ENCODE measurements at regions not wholly inside any gene's neighbourhood (a gene's known extent, or its start where the extent isn't known, plus 50 kb on each side); places are given as distances from the start of the nearest gene placed in this dataset.

GRCh38 chr5:39730006-39730405, 305.2 kb upstream of the DAB2 start:
- Histone ChIP-seq H3K4me2 (ENCODE audit: insufficient read depth, insufficient read length, low read length) (no peak overlapping the region), H4K20me1 (ENCODE audit: control insufficient read depth, insufficient read depth, insufficient read length) (no peaks in the 10 kb centered on the region), H3K23me2 (ENCODE audit: insufficient read length, low read depth, low read length, poor library complexity, severe bottlenecking) (no peaks in the 10 kb centered on the region), H3K23ac (ENCODE audit: insufficient read length, low read depth, low read length) (no peak overlapping the region), H2AFZ (ENCODE audit: low read length) (no peak overlapping the region), H3K18ac (ENCODE audit: insufficient read length, low read depth, low read length) (no peak overlapping the region), H2AK5ac (ENCODE audit: insufficient read length, low read length) (no peak overlapping the region), H2BK12ac (ENCODE audit: insufficient read length, low read depth, low read length) (no peak overlapping the region), H3K9me3 (ENCODE audit: control insufficient read depth, low read depth, low read length) (no peaks in the 10 kb centered on the region), H2BK5ac (ENCODE audit: insufficient read length, low read length) (no peak overlapping the region), H4K5ac (ENCODE audit: insufficient read length, low read depth, low read length) (no peak overlapping the region), H3K9ac (ENCODE audit: extremely low read depth, insufficient read length, low read length) (no peak overlapping the region), H2BK15ac (ENCODE audit: low read depth, low read length) (no peak overlapping the region), H2BK120ac (ENCODE audit: low read depth, low read length, poor library complexity, severe bottlenecking) (no peak overlapping the region), H3K27ac (ENCODE audit: insufficient read length, low read depth, low read length) (no peak overlapping the region), H4K91ac (ENCODE audit: insufficient read length, low read depth, low read length) (no peak overlapping the region), H3K14ac (ENCODE audit: insufficient read depth, low read length) (no peak overlapping the region), H3K4me1 (ENCODE audit: insufficient read depth, low read length) (no peaks in the 10 kb centered on the region), H3K56ac (ENCODE audit: insufficient read length, low read depth, low read length) (no peak overlapping the region), H3K79me1 (ENCODE audit: insufficient read depth, low read depth, low read length, poor library complexity, severe bottlenecking) (no peaks in the 10 kb centered on the region), H2BK20ac (ENCODE audit: low read depth, low read length, poor library complexity, severe bottlenecking) (no peak overlapping the region), H3K27me3 (ENCODE audit: insufficient read depth, low read length) (no peaks in the 10 kb centered on the region), H4K8ac (replicated peaks; ENCODE audit: insufficient read length, low read depth, low read length) (no peak overlapping the region), H3K4ac (ENCODE audit: low read depth, low read length) (no peak overlapping the region), H3T11ph (ENCODE audit: low read length) (no peak overlapping the region), H3K79me2 (ENCODE audit: insufficient read depth, low read length) (no peaks in the 10 kb centered on the region)
- no peak for DNase-seq
- Mint-ChIP-seq H3K4me1 (no peaks in the 10 kb centered on the region; a peak in 1 of 4 replicates), H3K27ac (peak overlapping the region in 1 of 3 experiments; percentile 74; a peak in 1 of 7 replicates), H3K27me3 (ENCODE audit: low read depth) (no peaks in the 10 kb centered on the region), H3K4me3 (no peak overlapping the region), H3K9me3 (no peaks in the 10 kb centered on the region), H3K36me3 (ENCODE audit: insufficient read depth in 1 of 3, low read depth in 3 of 3) (no peaks in the 10 kb centered on the region)
- no CpG with 5 or more reads among the region's 2 CpGs for WGBS (ENCODE audit: extremely low coverage, insufficient read length, low lambda C conversion rate)
- TF ChIP-seq CTCF (conservative IDR thresholded peaks at IDR 0.05) = no peak

Data from H9 (cell line).